Kidney epithelial cell (primary cell): ENCODE measurements at regions not wholly inside any gene's neighbourhood (a gene's known extent, or its start where the extent isn't known, plus 50 kb on each side); places are given as distances from the start of the nearest gene placed in this dataset.

Experiments used
- DNase-seq: peaks from one replicate; pipeline ENCODE4 v3.0.0-alpha.2; 2010; ENCODE audit warnings: low read depth
- H3K27me3 ChIP-seq: 2 replicates; pipeline ENCODE4 v1.6.0; 2011; ENCODE audit warnings: low read length; ENCODE audit not compliant: control insufficient read depth, insufficient read depth
- H3K36me3 ChIP-seq: 2 replicates; pipeline ENCODE4 v1.5.1; 2011; ENCODE audit warnings: low read length; ENCODE audit not compliant: control insufficient read depth, insufficient read depth
- H3K4me3 ChIP-seq: 2 replicates; pipeline ENCODE4 v1.5.1; 2011; ENCODE audit warnings: low read depth, mild to moderate bottlenecking, control low read depth, low read length
- CTCF ChIP-seq: IDR thresholded peaks from 2 replicates; pipeline ENCODE4 v1.5.1; 2011; ENCODE audit warnings: mild to moderate bottlenecking, moderate library complexity, low read length, control low read depth, inconsistent platforms; ENCODE audit not compliant: insufficient read depth, poor library complexity, severe bottlenecking

- DNase-seq = no peak
- TF ChIP-seq CTCF = no peak
- H3K27me3 ChIP-seq = no peaks in the 10 kb centered on the region
- no peak overlapping the region for H3K4me3 ChIP-seq
- no peaks in the 10 kb centered on the region for H3K36me3 ChIP-seq
These were observed 86.5 kb upstream of the PPARA start for GRCh38 chr22:46063846-46064227.

- no peaks in the 10 kb centered on the region for H3K36me3 ChIP-seq
- no peak overlapping the region for H3K4me3 ChIP-seq
- no peaks in the 10 kb centered on the region for H3K27me3 ChIP-seq
- no peak for DNase-seq
- TF ChIP-seq CTCF = no peak
These were observed 85.9 kb upstream of the PPARA start for GRCh38 chr22:46064228-46064965.

- Histone ChIP-seq H3K4me3 (no peak overlapping the region), H3K27me3 (no peaks in the 10 kb centered on the region), H3K36me3 (no peaks in the 10 kb centered on the region)
- no peak for DNase-seq
- no peak for TF ChIP-seq CTCF
These were observed 85.2 kb upstream of the PPARA start for GRCh38 chr22:46064966-46065666.

GRCh38 chr22:46065691-46066454 is 84.5 kb upstream of the PPARA start:
- Histone ChIP-seq H3K36me3 (no peaks in the 10 kb centered on the region), H3K4me3 (no peak overlapping the region), H3K27me3 (no peaks in the 10 kb centered on the region)
- no peak for TF ChIP-seq CTCF
- DNase-seq = no peak

- H3K27me3 ChIP-seq = no peaks in the 10 kb centered on the region
These were observed 83.6 kb upstream of the PPARA start for GRCh38 chr22:46066691-46067090.

More at GRCh38 chr22:46066691-46067090, 83.6 kb upstream of the PPARA start:
- H3K4me3 ChIP-seq = no peak overlapping the region
- no peak for TF ChIP-seq CTCF
- DNase-seq = no peak
- H3K36me3 ChIP-seq = no peaks in the 10 kb centered on the region
